ENCODE measurements at regions not wholly inside any gene's neighbourhood (a gene's known extent, or its start where the extent isn't known, plus 50 kb on each side); places are given as distances from the start of the nearest gene placed in this dataset.

DNA sequence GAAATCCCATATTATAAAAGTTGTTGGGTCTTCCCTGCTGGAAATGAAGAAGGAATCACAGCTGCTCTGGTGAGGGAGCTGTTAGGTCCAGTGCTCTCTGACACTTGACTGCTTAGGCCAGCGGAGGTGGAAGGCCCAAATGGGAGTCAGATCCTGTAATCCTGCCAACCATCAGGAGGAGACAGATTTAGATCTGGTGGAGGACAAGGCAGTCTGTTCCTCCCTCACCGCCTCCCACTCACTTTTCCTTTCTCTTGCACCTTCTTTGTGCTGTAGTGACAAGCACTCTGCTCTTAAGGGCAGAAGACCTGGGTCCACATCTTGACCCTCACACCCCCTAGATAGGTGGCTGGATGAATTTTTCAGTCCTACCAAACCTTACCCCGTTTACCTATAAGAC is 59.7 kb upstream of the CHST1 start:
- TF ChIP-seq, protein P1, sequence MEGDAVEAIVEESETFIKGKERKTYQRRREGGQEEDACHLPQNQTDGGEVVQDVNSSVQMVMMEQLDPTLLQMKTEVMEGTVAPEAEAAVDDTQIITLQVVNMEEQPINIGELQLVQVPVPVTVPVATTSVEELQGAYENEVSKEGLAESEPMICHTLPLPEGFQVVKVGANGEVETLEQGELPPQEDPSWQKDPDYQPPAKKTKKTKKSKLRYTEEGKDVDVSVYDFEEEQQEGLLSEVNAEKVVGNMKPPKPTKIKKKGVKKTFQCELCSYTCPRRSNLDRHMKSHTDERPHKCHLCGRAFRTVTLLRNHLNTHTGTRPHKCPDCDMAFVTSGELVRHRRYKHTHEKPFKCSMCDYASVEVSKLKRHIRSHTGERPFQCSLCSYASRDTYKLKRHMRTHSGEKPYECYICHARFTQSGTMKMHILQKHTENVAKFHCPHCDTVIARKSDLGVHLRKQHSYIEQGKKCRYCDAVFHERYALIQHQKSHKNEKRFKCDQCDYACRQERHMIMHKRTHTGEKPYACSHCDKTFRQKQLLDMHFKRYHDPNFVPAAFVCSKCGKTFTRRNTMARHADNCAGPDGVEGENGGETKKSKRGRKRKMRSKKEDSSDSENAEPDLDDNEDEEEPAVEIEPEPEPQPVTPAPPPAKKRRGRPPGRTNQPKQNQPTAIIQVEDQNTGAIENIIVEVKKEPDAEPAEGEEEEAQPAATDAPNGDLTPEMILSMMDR (IDR thresholded peaks at IDR 0.05; ENCODE audit: low read depth, low read length, missing input control), result no peak
- TF ChIP-seq, protein P2, sequence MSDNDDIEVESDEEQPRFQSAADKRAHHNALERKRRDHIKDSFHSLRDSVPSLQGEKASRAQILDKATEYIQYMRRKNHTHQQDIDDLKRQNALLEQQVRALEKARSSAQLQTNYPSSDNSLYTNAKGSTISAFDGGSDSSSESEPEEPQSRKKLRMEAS (IDR thresholded peaks at IDR 0.05), result no peak
- TF ChIP-seq SP1 (IDR thresholded peaks at IDR 0.05), result no peak
- TF ChIP-seq RXRA (IDR thresholded peaks at IDR 0.05), result no peak
- TF ChIP-seq, protein P3, sequence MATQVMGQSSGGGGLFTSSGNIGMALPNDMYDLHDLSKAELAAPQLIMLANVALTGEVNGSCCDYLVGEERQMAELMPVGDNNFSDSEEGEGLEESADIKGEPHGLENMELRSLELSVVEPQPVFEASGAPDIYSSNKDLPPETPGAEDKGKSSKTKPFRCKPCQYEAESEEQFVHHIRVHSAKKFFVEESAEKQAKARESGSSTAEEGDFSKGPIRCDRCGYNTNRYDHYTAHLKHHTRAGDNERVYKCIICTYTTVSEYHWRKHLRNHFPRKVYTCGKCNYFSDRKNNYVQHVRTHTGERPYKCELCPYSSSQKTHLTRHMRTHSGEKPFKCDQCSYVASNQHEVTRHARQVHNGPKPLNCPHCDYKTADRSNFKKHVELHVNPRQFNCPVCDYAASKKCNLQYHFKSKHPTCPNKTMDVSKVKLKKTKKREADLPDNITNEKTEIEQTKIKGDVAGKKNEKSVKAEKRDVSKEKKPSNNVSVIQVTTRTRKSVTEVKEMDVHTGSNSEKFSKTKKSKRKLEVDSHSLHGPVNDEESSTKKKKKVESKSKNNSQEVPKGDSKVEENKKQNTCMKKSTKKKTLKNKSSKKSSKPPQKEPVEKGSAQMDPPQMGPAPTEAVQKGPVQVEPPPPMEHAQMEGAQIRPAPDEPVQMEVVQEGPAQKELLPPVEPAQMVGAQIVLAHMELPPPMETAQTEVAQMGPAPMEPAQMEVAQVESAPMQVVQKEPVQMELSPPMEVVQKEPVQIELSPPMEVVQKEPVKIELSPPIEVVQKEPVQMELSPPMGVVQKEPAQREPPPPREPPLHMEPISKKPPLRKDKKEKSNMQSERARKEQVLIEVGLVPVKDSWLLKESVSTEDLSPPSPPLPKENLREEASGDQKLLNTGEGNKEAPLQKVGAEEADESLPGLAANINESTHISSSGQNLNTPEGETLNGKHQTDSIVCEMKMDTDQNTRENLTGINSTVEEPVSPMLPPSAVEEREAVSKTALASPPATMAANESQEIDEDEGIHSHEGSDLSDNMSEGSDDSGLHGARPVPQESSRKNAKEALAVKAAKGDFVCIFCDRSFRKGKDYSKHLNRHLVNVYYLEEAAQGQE (IDR thresholded peaks at IDR 0.05), result no peak
- no peak for TF ChIP-seq RAD21 (IDR thresholded peaks at IDR 0.05)
- TF ChIP-seq, protein P4, sequence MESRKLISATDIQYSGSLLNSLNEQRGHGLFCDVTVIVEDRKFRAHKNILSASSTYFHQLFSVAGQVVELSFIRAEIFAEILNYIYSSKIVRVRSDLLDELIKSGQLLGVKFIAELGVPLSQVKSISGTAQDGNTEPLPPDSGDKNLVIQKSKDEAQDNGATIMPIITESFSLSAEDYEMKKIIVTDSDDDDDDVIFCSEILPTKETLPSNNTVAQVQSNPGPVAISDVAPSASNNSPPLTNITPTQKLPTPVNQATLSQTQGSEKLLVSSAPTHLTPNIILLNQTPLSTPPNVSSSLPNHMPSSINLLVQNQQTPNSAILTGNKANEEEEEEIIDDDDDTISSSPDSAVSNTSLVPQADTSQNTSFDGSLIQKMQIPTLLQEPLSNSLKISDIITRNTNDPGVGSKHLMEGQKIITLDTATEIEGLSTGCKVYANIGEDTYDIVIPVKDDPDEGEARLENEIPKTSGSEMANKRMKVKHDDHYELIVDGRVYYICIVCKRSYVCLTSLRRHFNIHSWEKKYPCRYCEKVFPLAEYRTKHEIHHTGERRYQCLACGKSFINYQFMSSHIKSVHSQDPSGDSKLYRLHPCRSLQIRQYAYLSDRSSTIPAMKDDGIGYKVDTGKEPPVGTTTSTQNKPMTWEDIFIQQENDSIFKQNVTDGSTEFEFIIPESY (IDR thresholded peaks at IDR 0.05), result no peak
